GM19397 (cell line): ENCODE measurements at regions not wholly inside any gene's neighbourhood (a gene's known extent, or its start where the extent isn't known, plus 50 kb on each side); places are given as distances from the start of the nearest gene placed in this dataset.

Experiments
- ATAC-seq: cut with Tn5 transposase; IDR thresholded peaks from one replicate; pipeline ENCODE4 v1.9.1; 2021; ENCODE audit warnings: mild to moderate bottlenecking, moderate library complexity; ENCODE audit not compliant: unreplicated experiment

GRCh38 chr3:79848876-79849275 lies 81.1 kb upstream of the ROBO1 start:
- no peak for ATAC-seq

GRCh38 chr3:79847928-79848327 lies 80.1 kb upstream of the ROBO1 start:
- ATAC-seq: no peak

GRCh38 chr3:79846148-79846933 lies 78.5 kb upstream of the ROBO1 start:
- ATAC-seq: no peak

- no peak for ATAC-seq
These were observed 77.7 kb upstream of the ROBO1 start for GRCh38 chr3:79845546-79845945.

- no peak for ATAC-seq
These were observed 76.4 kb upstream of the ROBO1 start for GRCh38 chr3:79844176-79844575.

GRCh38 chr3:79843180-79843579 lies 75.4 kb upstream of the ROBO1 start:
- no peak for ATAC-seq

GRCh38 chr3:79835701-79836100 lies 67.9 kb upstream of the ROBO1 start:
- no peak for ATAC-seq

GRCh38 chr3:79824166-79824565 lies 56.4 kb upstream of the ROBO1 start:
- no peak for ATAC-seq

- ATAC-seq: no peak
These were observed 54.3 kb upstream of the ROBO1 start for GRCh38 chr3:79822076-79822475.

GRCh38 chr3:79820089-79820488 lies 52.3 kb upstream of the ROBO1 start:
- no peak for ATAC-seq

- ATAC-seq: no peak
These were observed 50.2 kb upstream of the ROBO1 start for GRCh38 chr3:79818015-79818414.
